Ishikawa (cell line): ENCODE measurements at regions not wholly inside any gene's neighbourhood (a gene's known extent, or its start where the extent isn't known, plus 50 kb on each side); places are given as distances from the start of the nearest gene placed in this dataset.

Experiments used
- EGR1 ChIP-seq: IDR thresholded peaks from 2 replicates; pipeline ENCODE4 v1.6.1; 2012
- EP300 ChIP-seq: IDR thresholded peaks from 2 replicates; pipeline ENCODE4 v1.6.1; 2012; ENCODE audit warnings: borderline replicate concordance

- TF ChIP-seq EGR1 (no peak), EP300 (no peak)
Measured at GRCh38 chr1:34275150-34275549, 98.4 kb downstream of the C1orf94 start.
